Ovary (tissue), 7 donors: ENCODE measurements at regions not wholly inside any gene's neighbourhood (a gene's known extent, or its start where the extent isn't known, plus 50 kb on each side); places are given as distances from the start of the nearest gene placed in this dataset.
"Not testable (repeated sequence)": the region's sequence is repeated elsewhere in the genome, so short reads cannot be mapped to it uniquely, and the experiment has no call there.

Source experiments
- DNase-seq, 5 donors: peaks; one replicate each; pipeline ENCODE4 v3.0.0-alpha.2; 2019 to 2020
- H3K27ac ChIP-seq, 2 donors: fragments of 200-600 bp; one replicate each; pipeline versions ENCODE4 v1.5.1 to v1.8.0; 2019 to 2022
- H3K27me3 ChIP-seq: fragments of 200-600 bp; one replicate; pipeline ENCODE4 v1.8.0; 2022
- H3K36me3 ChIP-seq: fragments of 200-600 bp; sonication (generic); one replicate; pipeline ENCODE4 v1.5.1; 2019
- H3K4me1 ChIP-seq: one replicate; pipeline ENCODE4 v1.8.1; 2013; ENCODE audit warnings: mild to moderate bottlenecking, moderate library complexity; ENCODE audit not compliant: insufficient read depth
- H3K4me3 ChIP-seq: fragments of 200-600 bp; sonication (generic); one replicate; pipeline ENCODE4 v1.5.1; 2017
- H3K9me3 ChIP-seq, 2 donors: fragments of 200-600 bp in 1 of 2; sonication (generic) in 1 of 2; one replicate each; pipeline versions ENCODE4 v1.5.1 to v1.8.1; 2013 to 2019; ENCODE audit warnings: mild to moderate bottlenecking in 1 of 2, moderate library complexity in 1 of 2
- EP300 ChIP-seq: sonication (generic); formaldehyde crosslinking; IDR thresholded peaks from one replicate; pipeline ENCODE4 v1.6.1; 2017; ENCODE audit warnings: antibody characterized with exemption
- POLR2A ChIP-seq: fragments of 450-650 bp; IDR thresholded peaks from one replicate; pipeline ENCODE4 v1.6.1; 2017; ENCODE audit warnings: antibody characterized with exemption, mild to moderate bottlenecking, moderate library complexity
- WGBS, 3 donors: extraction: QIAGEN DNeasy Blood & Tissue Kit in 1 of 3; methylation state at CpG; one replicate each; pipeline versions ENCODE4 v1.1.5 to v1.1.7; 2013 to 2017; 5-methylcytosine and 5-hydroxymethylcytosine counted together
- intact Hi-C, 4 donors: fragments of 100-400 bp; cut with DNase I; formaldehyde crosslinking; loops; one replicate each; pipeline versions ENCODE4 v1.11.0 to v1.15.1; 2022 to 2023
- TF ChIP-seq, protein P1 (sequence below), 3 donors: fragments of 450-650 bp in 2 of 3; fragments of 200-600 bp in 1 of 3; IDR thresholded peaks; one replicate each; pipeline versions ENCODE4 v1.5.1 to v1.8.0; 2016 to 2022; ENCODE audit warnings: antibody characterized with exemption in 3 of 3, mild to moderate bottlenecking in 1 of 3
- donor health status: DM: no; HTN: no; CAD: no; lungs with moderate emphysema.
- donor health status: DM: no; HTN: no; CAD: no.
- donor health status: Bipolar disorder and iron deficiency.
- donor health status: DM: no; HTN: no; CAD: no.
- donor health status: DM: yes; HTN: yes; CAD: no.

DNA sequence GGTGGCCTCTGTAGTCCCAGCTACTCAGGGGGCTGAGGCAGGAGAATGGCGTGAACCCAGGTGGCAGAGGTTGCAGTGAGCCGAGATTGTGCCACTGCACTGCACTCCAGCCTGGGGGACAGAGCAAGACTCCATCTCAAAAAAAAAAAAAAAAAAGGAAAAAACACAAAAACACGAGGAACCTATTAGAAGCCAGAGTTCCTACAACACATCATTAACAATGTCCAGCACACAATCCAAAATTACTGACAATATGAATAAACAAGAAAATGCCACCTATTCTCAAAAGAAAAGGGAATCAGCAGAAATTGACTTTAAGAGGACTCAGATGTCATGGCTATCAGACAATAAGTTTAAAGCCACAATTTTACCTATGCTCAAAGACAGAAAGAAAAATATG lies 57.3 kb upstream of the HS3ST3A1 start:
- H3K4me1 ChIP-seq, H3K27me3 ChIP-seq: not testable (repeated sequence)
- 94 to 96% (median 96%) methylated on average over 3 of the region's 3 CpGs for WGBS, 3 donors

DNA sequence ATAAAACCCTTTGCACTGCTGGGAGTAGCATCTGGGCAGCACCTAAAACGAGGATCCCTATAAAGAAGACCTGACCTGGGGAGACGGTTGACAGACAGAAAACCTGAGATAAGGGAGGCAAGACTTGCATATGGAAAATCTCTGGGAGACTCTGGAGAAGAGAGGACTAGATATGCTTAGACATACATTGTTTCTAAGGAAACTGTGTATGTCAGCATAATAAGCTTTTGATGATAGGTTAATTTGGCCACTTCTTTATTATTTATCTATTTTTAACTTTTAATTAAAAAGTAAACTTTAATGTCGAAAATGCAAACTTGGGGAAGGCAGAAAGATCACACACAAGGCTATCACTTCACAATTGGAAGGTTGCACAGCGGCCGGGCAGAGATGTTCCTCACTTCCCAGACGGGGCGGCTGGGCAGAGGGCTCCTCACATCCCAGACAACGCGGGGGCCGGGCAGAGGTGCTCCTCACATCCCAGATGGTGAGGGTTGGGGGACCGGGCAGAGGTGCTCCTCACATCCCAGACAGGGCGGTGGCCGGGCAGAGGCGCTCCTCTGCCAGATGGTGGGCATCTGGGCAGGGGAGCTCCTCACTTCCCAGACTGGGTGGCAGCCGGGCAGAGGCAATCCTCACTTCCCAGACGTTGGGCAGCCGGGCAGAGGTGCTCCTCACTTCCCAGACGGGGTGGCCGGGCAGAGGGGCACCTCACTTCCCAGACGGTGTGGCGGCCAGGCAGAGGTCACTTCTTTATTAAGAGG lies 64.3 kb upstream of the HS3ST3A1 start:
- Histone ChIP-seq H3K9me3 (no peaks in the 10 kb centered on the region), H3K4me1 (no peaks in the 10 kb centered on the region), H3K4me3 (no peak overlapping the region), H3K36me3 (no peaks in the 10 kb centered on the region), H3K27me3 (no peaks in the 10 kb centered on the region), H3K27ac (no peak overlapping the region)
- 89 to 90% (median 89%) methylated on average over 21 of the region's 21 CpGs for WGBS, 3 donors
- intact Hi-C loops, result no loop called here
- TF ChIP-seq, protein P1, sequence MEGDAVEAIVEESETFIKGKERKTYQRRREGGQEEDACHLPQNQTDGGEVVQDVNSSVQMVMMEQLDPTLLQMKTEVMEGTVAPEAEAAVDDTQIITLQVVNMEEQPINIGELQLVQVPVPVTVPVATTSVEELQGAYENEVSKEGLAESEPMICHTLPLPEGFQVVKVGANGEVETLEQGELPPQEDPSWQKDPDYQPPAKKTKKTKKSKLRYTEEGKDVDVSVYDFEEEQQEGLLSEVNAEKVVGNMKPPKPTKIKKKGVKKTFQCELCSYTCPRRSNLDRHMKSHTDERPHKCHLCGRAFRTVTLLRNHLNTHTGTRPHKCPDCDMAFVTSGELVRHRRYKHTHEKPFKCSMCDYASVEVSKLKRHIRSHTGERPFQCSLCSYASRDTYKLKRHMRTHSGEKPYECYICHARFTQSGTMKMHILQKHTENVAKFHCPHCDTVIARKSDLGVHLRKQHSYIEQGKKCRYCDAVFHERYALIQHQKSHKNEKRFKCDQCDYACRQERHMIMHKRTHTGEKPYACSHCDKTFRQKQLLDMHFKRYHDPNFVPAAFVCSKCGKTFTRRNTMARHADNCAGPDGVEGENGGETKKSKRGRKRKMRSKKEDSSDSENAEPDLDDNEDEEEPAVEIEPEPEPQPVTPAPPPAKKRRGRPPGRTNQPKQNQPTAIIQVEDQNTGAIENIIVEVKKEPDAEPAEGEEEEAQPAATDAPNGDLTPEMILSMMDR (IDR thresholded peaks at IDR 0.05), result no peak
- no peak for DNase-seq

More for the DNA sequence above, 57.3 kb upstream of the HS3ST3A1 start:
- H3K27ac ChIP-seq, H3K9me3 ChIP-seq, intact Hi-C loops, H3K4me3 ChIP-seq, H3K36me3 ChIP-seq, DNase-seq: not testable (repeated sequence)

DNA sequence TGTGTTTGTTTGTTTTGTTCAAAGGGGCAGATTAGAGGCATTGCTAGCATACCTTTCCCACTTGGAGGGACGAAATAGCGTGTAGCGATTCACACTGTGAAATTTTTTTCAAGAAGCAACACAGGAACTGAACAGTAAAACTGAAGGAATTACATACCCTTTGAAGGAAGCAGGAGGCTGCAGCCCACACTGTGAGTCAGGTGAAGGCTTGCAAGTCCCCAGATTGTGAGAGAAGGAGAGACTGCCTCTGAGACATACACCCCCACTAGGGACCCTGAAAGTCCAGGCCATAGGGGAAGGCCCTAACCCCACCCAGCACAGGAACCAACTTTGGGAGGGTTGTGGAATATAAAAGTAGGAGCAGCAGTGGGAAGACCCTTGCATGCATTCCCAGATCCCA lies 69.6 kb upstream of the HS3ST3A1 start:
- no peaks in the 10 kb centered on the region for H3K36me3 ChIP-seq
- no peaks in the 10 kb centered on the region for H3K9me3 ChIP-seq
- H3K4me1 ChIP-seq, result no peaks in the 10 kb centered on the region
- 31 to 52% (median 46%) methylated on average over 3 of the region's 3 CpGs for WGBS, 3 donors
- no peak overlapping the region for H3K4me3 ChIP-seq
- no peak for TF ChIP-seq POLR2A
- TF ChIP-seq, protein P1 (IDR thresholded peaks at IDR 0.05), result no peak
- TF ChIP-seq EP300, result no peak
- intact Hi-C loops, result no loop called here
- no peaks in the 10 kb centered on the region for H3K27me3 ChIP-seq
- no peak for DNase-seq
- no peak overlapping the region for H3K27ac ChIP-seq

DNA sequence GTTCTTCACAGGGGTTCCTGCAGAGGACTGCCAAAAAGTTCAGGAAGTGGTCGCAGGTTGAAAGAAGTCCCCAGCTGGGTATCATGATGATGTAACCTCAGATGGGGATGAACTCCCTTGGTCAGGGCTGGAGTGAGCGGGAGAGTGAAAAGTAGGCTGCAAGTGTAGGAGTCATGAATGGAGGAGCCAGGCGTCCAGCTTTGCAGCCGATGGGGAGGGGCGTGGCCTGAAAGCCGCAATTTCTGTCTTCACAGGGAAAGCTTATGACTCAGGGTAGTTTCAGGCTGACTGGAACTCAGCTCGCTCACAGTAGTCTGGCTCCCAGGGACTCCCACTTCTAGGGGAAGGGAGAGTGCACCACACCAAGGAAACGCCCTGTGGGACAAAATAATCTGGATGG lies 70.0 kb upstream of the HS3ST3A1 start:
- H3K4me3 ChIP-seq, result no peak overlapping the region
- TF ChIP-seq, protein P1 (IDR thresholded peaks at IDR 0.05), result no peak
- TF ChIP-seq POLR2A (no peak), EP300 (no peak)
- no peaks in the 10 kb centered on the region for H3K36me3 ChIP-seq
- WGBS, 3 donors, result 65 to 75% (median 66%) methylated on average over 8 of the region's 8 CpGs
- no peaks in the 10 kb centered on the region for H3K27me3 ChIP-seq
- DNase-seq, result no peak
- H3K4me1 ChIP-seq, result no peaks in the 10 kb centered on the region
- H3K27ac ChIP-seq, result no peak overlapping the region
- intact Hi-C loops, result no loop called here
- H3K9me3 ChIP-seq, result no peaks in the 10 kb centered on the region

DNA sequence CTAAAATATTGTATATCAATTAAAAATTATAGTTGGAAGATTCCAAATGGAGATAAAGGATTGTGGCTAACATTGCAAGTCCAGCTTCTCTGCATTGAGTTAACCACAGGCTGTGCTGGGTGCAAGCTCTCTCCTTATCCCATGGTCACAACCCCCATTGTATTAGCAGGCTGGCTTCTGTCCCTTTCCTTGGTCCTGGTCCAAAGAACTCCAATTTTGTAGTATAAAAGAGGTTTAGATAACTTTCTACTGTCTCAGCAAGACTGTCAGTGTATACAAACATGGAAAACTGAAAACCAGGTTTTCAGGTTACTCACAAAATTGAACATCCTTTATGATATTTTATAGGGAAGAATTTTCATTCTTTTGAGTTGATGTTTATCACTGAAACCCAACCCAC lies 76.6 kb upstream of the HS3ST3A1 start:
- TF ChIP-seq POLR2A (no peak), EP300 (no peak)
- TF ChIP-seq, protein P1 (IDR thresholded peaks at IDR 0.05), result no peak
- H3K36me3 ChIP-seq, result no peaks in the 10 kb centered on the region
- no peaks in the 10 kb centered on the region for H3K4me1 ChIP-seq
- H3K27ac ChIP-seq, result no peak overlapping the region
- intact Hi-C loops, result no loop called here
- DNase-seq, result no peak
- H3K27me3 ChIP-seq, result no peaks in the 10 kb centered on the region
- no peak overlapping the region for H3K4me3 ChIP-seq
- no peaks in the 10 kb centered on the region for H3K9me3 ChIP-seq
